NCI-H2227 (cell line): ENCODE measurements at regions not wholly inside any gene's neighbourhood (a gene's known extent, or its start where the extent isn't known, plus 50 kb on each side); places are given as distances from the start of the nearest gene placed in this dataset.

Source experiments
- DNase-seq: peaks from one replicate; lab custom pipeline; 2025; ENCODE audit not compliant: unreplicated experiment; lab: John Stamatoyannopoulos, UW

- no peak for DNase-seq
Observed at GRCh38 chr5:168008555-168008954, 282.9 kb upstream of the WWC1 start.

- no peak for DNase-seq
Observed at GRCh38 chr5:168011096-168011495, 280.3 kb upstream of the WWC1 start.

GRCh38 chr5:168012006-168012405 lies 279.4 kb upstream of the WWC1 start:
- no peak for DNase-seq

- DNase-seq = no peak
Observed at GRCh38 chr5:168013546-168013945, 277.9 kb upstream of the WWC1 start.

- DNase-seq = no peak
Observed at GRCh38 chr5:168014433-168015123, 276.9 kb upstream of the WWC1 start.

GRCh38 chr5:168015506-168015905 lies 275.9 kb upstream of the WWC1 start:
- no peak for DNase-seq

GRCh38 chr5:168017313-168017712 lies 274.1 kb upstream of the WWC1 start:
- DNase-seq = no peak

- DNase-seq = no peak
Observed at GRCh38 chr5:168019143-168019542, 272.3 kb upstream of the WWC1 start.

- DNase-seq = no peak
Observed at GRCh38 chr5:168020542-168021294, 270.7 kb upstream of the WWC1 start.

GRCh38 chr5:168022446-168023169 lies 268.8 kb upstream of the WWC1 start:
- no peak for DNase-seq

GRCh38 chr5:168023191-168023590 lies 268.3 kb upstream of the WWC1 start:
- no peak for DNase-seq

GRCh38 chr5:168024306-168024705 lies 267.1 kb upstream of the WWC1 start:
- no peak for DNase-seq

GRCh38 chr5:168027007-168027406 lies 264.4 kb upstream of the WWC1 start:
- DNase-seq = no peak

- DNase-seq = no peak
Observed at GRCh38 chr5:168030912-168031311, 260.5 kb upstream of the WWC1 start.

GRCh38 chr5:168031614-168032013 lies 259.8 kb upstream of the WWC1 start:
- no peak for DNase-seq

- DNase-seq = no peak
Observed at GRCh38 chr5:168039039-168039438, 252.4 kb upstream of the WWC1 start.

GRCh38 chr5:168039566-168040248 lies 251.7 kb upstream of the WWC1 start:
- no peak for DNase-seq

- no peak for DNase-seq
Observed at GRCh38 chr5:168041583-168041982, 249.9 kb upstream of the WWC1 start.

- DNase-seq = no peak
Observed at GRCh38 chr5:168042284-168043068, 249.0 kb upstream of the WWC1 start.

GRCh38 chr5:168046163-168046562 lies 245.3 kb upstream of the WWC1 start:
- no peak for DNase-seq
